Activated naive CD4-positive, alpha-beta T cell treated with anti-CD3 and anti-CD28 coated beads, Interleukin-2, amount 50 U/mL, for 24 hours (primary cell): ENCODE measurements at regions not wholly inside any gene's neighbourhood (a gene's known extent, or its start where the extent isn't known, plus 50 kb on each side); places are given as distances from the start of the nearest gene placed in this dataset.

Experiments used
- H3K27ac Mint-ChIP-seq: one replicate; pipeline ENCODE4 v1.8.0; 2021; ENCODE audit warnings: mild to moderate bottlenecking, mixed read lengths
- H3K27me3 Mint-ChIP-seq: one replicate; pipeline ENCODE4 v1.8.0; 2021; ENCODE audit warnings: mixed read lengths
- H3K36me3 Mint-ChIP-seq: one replicate; pipeline ENCODE4 v1.8.0; 2021; ENCODE audit warnings: mixed read lengths
- H3K4me1 Mint-ChIP-seq: one replicate; pipeline ENCODE4 v1.8.0; 2021; ENCODE audit warnings: mixed read lengths
- H3K4me3 Mint-ChIP-seq: one replicate; pipeline ENCODE4 v1.8.0; 2021; ENCODE audit warnings: mild to moderate bottlenecking, mixed read lengths
- H3K9me3 Mint-ChIP-seq: one replicate; pipeline ENCODE4 v1.8.0; 2021; ENCODE audit warnings: mixed read lengths

DNA sequence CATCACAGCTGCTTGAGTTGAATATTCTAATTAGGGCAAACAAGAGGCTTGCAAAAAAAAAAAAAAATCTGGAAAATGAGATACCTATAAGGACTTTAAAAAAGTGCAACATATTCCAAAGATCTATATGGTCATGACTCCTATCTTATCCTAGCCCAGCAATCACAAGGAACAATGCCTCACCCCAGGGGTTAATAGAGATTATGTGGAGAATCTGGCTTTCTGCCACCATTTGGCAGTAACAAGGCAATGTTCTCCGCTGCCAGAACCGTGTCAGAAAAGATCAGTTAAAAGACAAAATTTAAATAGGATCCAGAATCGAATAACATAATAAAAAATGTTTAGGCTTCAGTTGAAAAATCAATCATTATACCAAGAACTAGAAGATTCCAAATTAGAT lies 1643.2 kb upstream of the PRR20A start:
- no peak overlapping the region for H3K27ac Mint-ChIP-seq
- H3K4me1 Mint-ChIP-seq: no peaks in the 10 kb centered on the region
- H3K4me3 Mint-ChIP-seq: no peak overlapping the region
- H3K27me3 Mint-ChIP-seq: no peaks in the 10 kb centered on the region
- H3K36me3 Mint-ChIP-seq: no peaks in the 10 kb centered on the region
- H3K9me3 Mint-ChIP-seq: peaks cover 10% of the 10 kb centered on the region

DNA sequence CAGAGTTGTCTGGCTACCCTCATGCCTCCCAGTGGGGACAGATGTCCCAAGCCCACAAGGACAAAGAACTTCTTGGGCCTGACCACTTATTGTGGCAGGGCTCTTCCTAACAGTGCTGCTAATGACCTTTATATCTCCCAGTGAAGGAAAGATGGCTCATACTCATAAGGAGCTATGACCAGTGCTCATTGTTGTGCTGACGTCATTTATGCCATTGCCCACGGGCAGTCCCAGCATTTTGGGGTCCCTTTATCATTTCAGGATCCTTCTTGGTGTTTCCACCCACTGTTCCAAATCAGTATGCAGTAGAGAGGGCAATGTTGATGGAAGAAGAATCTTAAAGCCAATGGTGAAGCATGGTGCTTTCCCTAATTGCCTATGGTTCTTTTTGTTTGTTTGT lies 1640.0 kb upstream of the PRR20A start:
- no peaks in the 10 kb centered on the region for H3K36me3 Mint-ChIP-seq
- H3K27ac Mint-ChIP-seq: no peak overlapping the region
- H3K4me3 Mint-ChIP-seq: no peak overlapping the region
- no peaks in the 10 kb centered on the region for H3K4me1 Mint-ChIP-seq
- H3K9me3 Mint-ChIP-seq: peaks cover 10% of the 10 kb centered on the region
- H3K27me3 Mint-ChIP-seq: no peaks in the 10 kb centered on the region

DNA sequence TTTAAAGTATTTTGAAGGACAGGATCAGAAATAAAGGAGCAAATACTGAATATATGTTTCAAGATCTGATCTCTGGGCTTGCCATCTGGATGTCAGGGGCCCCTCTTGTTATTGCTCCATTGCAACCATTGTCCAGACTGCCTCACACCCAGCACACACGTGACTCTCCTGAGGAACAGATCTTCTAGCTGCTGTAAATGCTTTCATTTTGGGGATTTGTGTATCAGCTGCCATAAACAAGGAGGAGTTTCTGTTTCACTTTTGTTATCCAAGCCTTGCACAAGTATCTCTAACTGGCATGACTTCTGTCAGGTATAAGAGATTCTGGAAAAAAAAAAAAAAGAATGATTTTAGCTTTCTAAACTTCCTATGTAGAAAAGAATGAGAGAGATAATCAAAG lies 1624.1 kb upstream of the PRR20A start:
- Mint-ChIP-seq H3K4me3 (no peak overlapping the region), H3K9me3 (peaks cover 4% of the 10 kb centered on the region), H3K27me3 (no peaks in the 10 kb centered on the region), H3K4me1 (no peaks in the 10 kb centered on the region), H3K27ac (no peak overlapping the region), H3K36me3 (no peaks in the 10 kb centered on the region)

DNA sequence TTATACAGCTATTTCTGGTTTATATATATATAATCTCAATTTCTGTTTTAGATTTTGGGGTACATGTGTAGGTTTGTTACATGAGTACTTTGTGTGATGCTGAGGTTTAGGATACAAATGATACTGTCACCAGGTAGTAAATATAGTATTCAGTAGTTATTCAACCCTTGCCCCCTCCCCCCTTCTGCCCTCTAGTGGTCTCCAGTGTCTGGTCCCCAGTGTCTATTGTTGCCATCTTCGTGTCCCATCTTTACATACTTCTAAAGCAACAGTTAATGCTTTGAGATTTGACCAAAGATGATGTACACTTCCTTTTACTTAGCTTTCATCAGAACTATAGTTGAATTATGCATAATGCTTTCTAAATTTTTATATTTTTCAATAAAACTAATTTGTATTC lies 1623.4 kb upstream of the PRR20A start:
- no peak overlapping the region for H3K4me3 Mint-ChIP-seq
- H3K36me3 Mint-ChIP-seq: no peaks in the 10 kb centered on the region
- no peak overlapping the region for H3K27ac Mint-ChIP-seq
- no peaks in the 10 kb centered on the region for H3K4me1 Mint-ChIP-seq
- no peaks in the 10 kb centered on the region for H3K27me3 Mint-ChIP-seq
- H3K9me3 Mint-ChIP-seq: peaks cover 4% of the 10 kb centered on the region

DNA sequence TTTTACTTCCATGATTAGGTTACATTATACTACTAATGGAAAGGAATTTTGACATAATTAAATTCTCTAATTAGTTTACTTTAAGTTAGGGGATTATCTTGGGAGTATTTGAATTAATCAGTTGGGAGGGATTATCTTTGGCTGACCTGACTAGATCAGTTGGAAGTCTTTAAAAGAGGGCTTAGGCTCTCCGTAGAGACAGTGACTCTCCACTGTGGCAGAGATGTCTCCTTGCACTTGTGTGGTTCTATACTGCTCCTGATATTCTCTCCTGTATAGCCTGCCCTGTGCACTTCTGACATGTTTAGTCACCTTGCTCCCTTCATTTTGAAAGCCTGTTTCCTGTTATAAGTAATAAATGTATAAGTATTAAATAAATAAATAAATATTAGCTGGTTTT lies 1612.3 kb upstream of the PRR20A start:
- Mint-ChIP-seq H3K9me3 (no peaks in the 10 kb centered on the region), H3K36me3 (no peaks in the 10 kb centered on the region), H3K4me1 (no peaks in the 10 kb centered on the region), H3K27me3 (no peaks in the 10 kb centered on the region), H3K27ac (no peak overlapping the region), H3K4me3 (no peak overlapping the region)

DNA sequence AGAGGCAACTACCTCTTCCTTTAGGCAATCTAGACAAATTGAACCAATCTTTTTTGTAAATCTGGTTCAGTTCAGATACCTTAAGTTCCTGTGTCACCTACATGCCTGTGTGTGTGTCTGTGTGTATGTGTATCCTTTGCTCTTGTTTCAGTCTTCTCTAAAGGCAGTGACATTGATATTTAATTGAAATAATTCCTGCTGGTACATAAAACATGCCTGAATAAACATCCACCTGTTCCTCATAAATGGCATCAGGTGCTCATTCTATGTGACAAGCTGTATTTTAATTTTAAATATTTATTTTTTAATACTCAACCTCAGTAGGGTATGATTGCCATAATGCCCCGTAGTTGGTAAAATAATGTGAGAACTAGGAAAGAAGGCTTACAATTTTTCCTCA lies 1606.4 kb upstream of the PRR20A start:
- no peak overlapping the region for H3K4me3 Mint-ChIP-seq
- no peaks in the 10 kb centered on the region for H3K36me3 Mint-ChIP-seq
- H3K27ac Mint-ChIP-seq: no peak overlapping the region
- no peaks in the 10 kb centered on the region for H3K4me1 Mint-ChIP-seq
- peaks cover 13% of the 10 kb centered on the region for H3K9me3 Mint-ChIP-seq
- H3K27me3 Mint-ChIP-seq: no peaks in the 10 kb centered on the region

DNA sequence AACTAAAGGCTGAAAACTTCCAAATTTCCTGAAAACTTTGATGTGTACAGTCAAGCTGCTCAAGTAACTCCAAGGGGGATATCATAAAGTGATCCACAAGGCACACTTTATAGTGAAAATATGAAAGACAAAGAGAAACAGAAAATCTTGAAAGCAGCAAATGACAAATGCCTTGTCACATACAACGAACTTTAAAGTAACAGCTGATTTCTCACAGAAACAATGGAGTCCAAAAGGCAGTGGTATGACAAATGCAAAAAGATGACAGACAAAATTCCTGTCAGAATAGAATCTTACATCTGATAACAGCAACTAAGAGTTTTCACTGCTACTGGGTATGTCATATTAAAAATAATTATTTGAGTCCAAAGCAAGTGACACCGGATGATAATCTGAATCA lies 1602.3 kb upstream of the PRR20A start:
- Mint-ChIP-seq H3K4me1 (no peaks in the 10 kb centered on the region), H3K4me3 (no peak overlapping the region), H3K27me3 (no peaks in the 10 kb centered on the region), H3K36me3 (no peaks in the 10 kb centered on the region), H3K9me3 (peaks cover 13% of the 10 kb centered on the region), H3K27ac (no peak overlapping the region)

DNA sequence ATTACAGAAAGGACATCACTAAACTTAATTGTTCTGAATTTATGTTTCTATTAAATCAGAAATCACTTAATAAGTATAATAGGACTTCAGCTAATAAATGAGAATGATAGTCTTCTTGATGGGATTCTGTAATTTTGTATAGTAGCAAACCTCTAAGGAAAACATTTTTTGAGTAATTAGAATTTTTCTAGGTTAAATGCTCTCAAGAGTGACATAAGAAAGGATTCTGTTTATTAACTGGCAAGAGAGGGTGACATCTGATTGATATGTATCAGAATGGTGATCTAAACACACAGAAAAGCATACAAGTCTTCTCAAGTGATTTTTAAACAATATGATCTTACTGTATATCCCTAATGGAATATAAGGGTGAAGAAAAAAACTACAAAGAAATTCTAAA lies 1597.7 kb upstream of the PRR20A start:
- Mint-ChIP-seq H3K9me3 (peaks cover 5% of the 10 kb centered on the region), H3K4me3 (no peak overlapping the region), H3K27ac (no peak overlapping the region), H3K27me3 (no peaks in the 10 kb centered on the region), H3K4me1 (no peaks in the 10 kb centered on the region), H3K36me3 (no peaks in the 10 kb centered on the region)

DNA sequence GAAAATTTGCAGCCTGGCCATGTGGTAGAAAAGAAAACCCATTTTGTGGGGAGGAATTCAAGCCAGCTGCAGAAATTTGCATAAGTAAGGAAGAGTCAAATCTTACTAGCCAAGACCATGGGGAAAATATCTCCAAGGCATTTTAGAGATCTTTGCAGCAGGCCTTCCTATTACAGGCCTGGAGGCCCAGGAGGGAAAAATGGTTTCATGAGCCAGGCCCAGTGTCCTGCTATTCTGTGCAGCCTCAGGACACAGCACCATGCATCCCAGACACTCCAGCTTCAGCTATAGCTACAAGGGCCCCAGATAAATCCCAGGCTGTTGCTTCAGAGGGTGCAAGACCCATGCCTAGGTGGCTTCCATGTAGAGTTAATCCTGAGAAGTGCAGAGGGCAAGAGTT lies 1590.1 kb upstream of the PRR20A start:
- Mint-ChIP-seq H3K4me3 (no peak overlapping the region), H3K27ac (no peak overlapping the region), H3K27me3 (no peaks in the 10 kb centered on the region), H3K4me1 (no peaks in the 10 kb centered on the region), H3K36me3 (no peaks in the 10 kb centered on the region), H3K9me3 (no peaks in the 10 kb centered on the region)

DNA sequence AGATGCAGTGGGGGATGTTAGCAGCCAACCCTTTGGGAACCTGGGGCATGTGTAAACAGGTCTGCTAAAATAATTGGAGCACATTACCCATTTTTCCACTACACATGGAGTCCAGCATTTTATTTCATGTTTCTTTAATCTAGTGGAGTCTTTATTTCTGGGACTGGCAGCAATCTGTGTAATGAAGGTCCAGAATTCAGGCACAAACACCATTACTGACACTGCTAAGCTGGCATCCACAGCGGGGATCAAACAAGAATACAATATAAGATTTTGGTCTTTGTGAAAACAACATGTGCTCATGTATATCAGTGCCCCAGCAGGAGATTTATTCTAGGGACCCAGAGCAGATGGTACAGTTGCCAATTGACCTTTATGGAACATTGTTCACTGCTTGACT lies 1587.0 kb upstream of the PRR20A start:
- H3K4me3 Mint-ChIP-seq: no peak overlapping the region
- peaks cover 6% of the 10 kb centered on the region for H3K9me3 Mint-ChIP-seq
- H3K27me3 Mint-ChIP-seq: no peaks in the 10 kb centered on the region
- H3K27ac Mint-ChIP-seq: no peak overlapping the region
- no peaks in the 10 kb centered on the region for H3K36me3 Mint-ChIP-seq
- H3K4me1 Mint-ChIP-seq: no peaks in the 10 kb centered on the region

DNA sequence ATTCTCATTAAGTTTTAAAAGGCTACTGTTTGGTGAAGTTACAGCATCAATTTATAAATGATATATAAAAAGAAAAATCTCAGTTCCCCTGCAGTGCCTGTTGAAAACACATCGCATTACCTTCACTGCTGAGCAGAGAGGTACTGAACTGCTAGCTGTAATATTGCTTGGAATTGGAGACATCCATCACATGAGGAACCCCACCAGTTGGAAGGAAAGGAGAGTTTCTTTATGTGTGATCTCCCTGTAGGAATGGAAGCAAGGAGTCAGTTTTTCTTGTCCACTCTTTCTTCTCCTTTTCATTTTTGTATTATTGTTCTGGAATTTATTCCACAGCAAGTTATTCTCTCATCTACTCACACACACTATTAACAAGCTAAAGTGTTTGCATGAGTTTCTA lies 1586.0 kb upstream of the PRR20A start:
- peaks cover 6% of the 10 kb centered on the region for H3K9me3 Mint-ChIP-seq
- no peaks in the 10 kb centered on the region for H3K27me3 Mint-ChIP-seq
- no peaks in the 10 kb centered on the region for H3K4me1 Mint-ChIP-seq
- H3K4me3 Mint-ChIP-seq: no peak overlapping the region
- no peak overlapping the region for H3K27ac Mint-ChIP-seq
- H3K36me3 Mint-ChIP-seq: no peaks in the 10 kb centered on the region

DNA sequence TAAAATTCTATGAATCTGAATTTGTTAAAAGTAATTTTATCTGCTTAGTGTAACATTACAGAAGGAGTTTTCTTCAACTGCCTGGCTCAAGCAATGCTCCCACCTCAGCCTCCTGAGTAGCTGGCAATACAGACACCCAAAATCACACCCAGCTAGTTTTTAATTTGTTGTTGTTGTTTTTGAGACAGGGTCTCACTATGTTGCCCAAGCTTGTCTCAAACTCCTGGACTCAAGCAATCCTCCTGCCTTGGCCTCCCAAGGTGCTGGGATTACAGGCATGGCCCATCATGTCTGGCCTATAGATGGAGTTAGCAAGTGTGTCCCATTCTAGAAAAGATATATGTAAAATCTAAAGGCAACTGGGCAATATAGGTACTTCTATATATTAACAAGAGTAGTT lies 1580.4 kb upstream of the PRR20A start:
- Mint-ChIP-seq H3K27ac (no peak overlapping the region), H3K4me1 (no peaks in the 10 kb centered on the region), H3K27me3 (no peaks in the 10 kb centered on the region), H3K36me3 (no peaks in the 10 kb centered on the region), H3K9me3 (peaks cover 6% of the 10 kb centered on the region), H3K4me3 (no peak overlapping the region)

DNA sequence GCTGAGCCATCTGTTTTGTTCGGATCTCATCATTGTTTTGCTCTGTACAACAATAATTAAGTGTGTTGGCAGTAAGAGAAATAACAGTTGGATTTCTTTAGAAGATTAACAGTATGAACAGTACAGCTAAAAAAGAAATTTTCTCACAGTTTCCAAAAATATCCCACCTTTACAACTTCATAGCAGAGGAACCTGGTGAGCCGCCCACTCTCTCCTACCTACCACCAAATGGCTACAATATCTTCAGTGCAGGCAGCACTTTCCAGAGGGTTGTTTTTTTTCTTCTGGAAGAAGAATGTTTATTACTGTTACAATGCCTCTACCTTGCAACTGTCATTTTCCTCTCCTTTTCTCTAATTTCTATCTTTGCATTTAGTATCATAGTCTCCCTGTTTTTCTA lies 1577.5 kb upstream of the PRR20A start:
- H3K27me3 Mint-ChIP-seq: no peaks in the 10 kb centered on the region

DNA sequence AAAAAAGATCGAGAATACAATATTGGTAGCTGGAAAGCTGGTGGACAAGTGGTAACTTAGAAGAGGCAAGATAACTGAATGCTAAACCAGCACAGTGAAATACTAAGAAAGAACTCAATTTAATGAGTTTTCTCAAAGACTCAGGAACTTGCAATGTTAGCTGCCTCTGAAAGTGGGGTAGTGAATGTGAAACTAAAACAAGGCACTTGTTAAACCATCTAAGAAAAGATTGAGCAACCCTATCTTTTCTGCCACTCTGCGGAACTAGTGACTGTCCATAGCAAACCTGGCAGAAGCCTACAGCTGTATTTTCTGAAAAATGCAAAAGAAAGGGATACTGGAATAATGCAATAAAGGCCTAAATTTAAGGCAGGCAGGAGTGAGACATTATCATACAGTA lies 1574.4 kb upstream of the PRR20A start:
- no peaks in the 10 kb centered on the region for H3K4me1 Mint-ChIP-seq
- no peaks in the 10 kb centered on the region for H3K9me3 Mint-ChIP-seq
- no peak overlapping the region for H3K27ac Mint-ChIP-seq
- H3K27me3 Mint-ChIP-seq: no peaks in the 10 kb centered on the region
- no peak overlapping the region for H3K4me3 Mint-ChIP-seq
- H3K36me3 Mint-ChIP-seq: no peaks in the 10 kb centered on the region

More for the DNA sequence above, 1577.5 kb upstream of the PRR20A start:
- Mint-ChIP-seq H3K4me1 (no peaks in the 10 kb centered on the region), H3K36me3 (no peaks in the 10 kb centered on the region), H3K9me3 (no peaks in the 10 kb centered on the region), H3K27ac (no peak overlapping the region), H3K4me3 (no peak overlapping the region)

DNA sequence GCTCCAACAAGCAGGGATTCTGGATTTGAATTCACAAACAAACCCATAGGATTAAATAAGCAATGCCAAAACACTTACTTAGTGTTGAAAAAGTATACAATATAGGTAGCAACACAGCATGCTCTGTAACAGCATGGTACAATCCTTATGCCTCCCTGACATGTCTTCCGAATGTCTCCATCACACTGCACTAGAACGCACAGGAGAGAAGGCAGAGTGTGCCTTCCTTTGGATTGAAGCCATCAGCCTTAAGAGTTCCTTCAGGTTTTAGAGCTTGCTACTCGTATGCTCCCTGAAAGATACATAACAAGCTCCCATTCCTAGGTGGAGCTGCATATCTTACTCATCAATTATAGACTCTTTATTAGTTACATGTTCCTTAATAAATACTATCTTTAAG lies 1573.9 kb upstream of the PRR20A start:
- no peak overlapping the region for H3K27ac Mint-ChIP-seq
- no peak overlapping the region for H3K4me3 Mint-ChIP-seq
- H3K9me3 Mint-ChIP-seq: no peaks in the 10 kb centered on the region
- H3K4me1 Mint-ChIP-seq: no peaks in the 10 kb centered on the region
- H3K36me3 Mint-ChIP-seq: no peaks in the 10 kb centered on the region
- no peaks in the 10 kb centered on the region for H3K27me3 Mint-ChIP-seq

DNA sequence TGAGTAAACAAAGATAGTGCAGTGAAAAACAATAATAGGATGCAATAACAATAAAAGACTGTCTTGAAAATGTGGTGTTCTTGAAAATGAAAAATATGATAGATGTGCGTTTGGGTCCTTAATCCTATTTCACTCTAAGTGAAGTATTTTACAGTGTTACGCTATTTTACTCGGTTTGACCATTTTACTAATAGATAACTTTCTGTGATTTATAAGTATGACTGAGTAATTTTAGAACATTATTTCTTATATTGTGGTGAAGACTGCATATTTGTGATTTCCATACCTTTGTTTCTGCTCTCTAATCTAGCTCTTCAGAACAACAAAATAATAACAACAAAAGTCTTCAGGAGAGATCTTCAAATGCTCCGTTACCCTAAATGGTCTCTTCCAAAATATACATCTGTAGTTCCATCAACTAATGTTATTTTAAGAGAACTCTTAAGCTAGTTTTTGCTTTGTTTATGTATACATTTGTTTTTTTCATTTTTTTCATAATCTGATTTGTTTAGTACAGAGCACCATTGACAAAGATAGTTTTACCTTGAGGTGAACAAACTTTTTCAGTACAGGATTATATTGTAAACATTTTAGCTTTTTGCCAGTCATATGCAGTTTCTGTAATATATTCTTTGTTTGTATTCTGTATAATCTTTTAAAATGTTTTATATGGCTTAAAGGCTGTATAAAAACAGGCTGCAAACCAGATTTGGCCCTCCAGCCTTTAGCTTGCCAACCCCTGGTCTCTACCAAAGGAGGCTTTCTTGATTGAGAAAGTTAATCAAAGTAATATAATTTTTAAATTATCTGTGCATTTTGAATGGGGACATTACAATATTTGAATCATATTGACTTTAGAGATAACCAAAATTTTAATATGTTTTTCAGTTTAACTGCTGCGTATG lies 1572.7 kb upstream of the PRR20A start:
- Mint-ChIP-seq H3K4me1 (no peaks in the 10 kb centered on the region), H3K9me3 (no peaks in the 10 kb centered on the region), H3K4me3 (no peak overlapping the region), H3K27me3 (no peaks in the 10 kb centered on the region), H3K36me3 (no peaks in the 10 kb centered on the region), H3K27ac (no peak overlapping the region)

DNA sequence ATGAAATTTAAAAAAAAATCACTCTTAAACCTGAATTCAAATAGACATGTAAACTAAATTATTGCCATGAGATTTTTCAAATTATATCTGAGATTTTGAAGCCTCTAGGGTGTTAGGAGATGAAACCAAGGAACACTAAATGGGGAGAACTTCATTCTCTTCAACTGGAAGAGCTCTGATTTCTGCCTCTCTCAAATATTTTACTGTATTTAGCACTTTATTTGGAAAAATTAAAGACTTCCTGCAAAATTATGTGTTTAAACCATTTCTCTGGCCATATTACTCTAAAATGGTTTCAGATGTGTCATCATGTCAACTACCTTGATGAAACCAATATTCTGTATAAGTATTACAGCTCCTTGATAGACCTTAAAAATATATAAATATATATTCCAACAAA lies 1571.6 kb upstream of the PRR20A start:
- Mint-ChIP-seq H3K27me3 (no peaks in the 10 kb centered on the region), H3K9me3 (no peaks in the 10 kb centered on the region), H3K27ac (no peak overlapping the region), H3K4me3 (no peak overlapping the region), H3K36me3 (no peaks in the 10 kb centered on the region), H3K4me1 (no peaks in the 10 kb centered on the region)
